Upper lobe of right lung (tissue), 1 donor: ENCODE measurements at regions not wholly inside any gene's neighbourhood (a gene's known extent, or its start where the extent isn't known, plus 50 kb on each side); places are given as distances from the start of the nearest gene placed in this dataset.

ENCODE experiments used
- ATAC-seq: fragments of 200-7000 bp; cut with Tn5 transposase; one replicate; pipeline ENCODE4 v1.9.1; 2020; ENCODE audit warnings: mild to moderate bottlenecking, moderate library complexity
- DNase-seq: peaks from one replicate; pipeline ENCODE4 v3.0.0-alpha.2; 2020
- H3K27ac ChIP-seq: fragments of 200-600 bp; one replicate; pipeline ENCODE4 v1.8.0; 2022
- H3K27me3 ChIP-seq: fragments of 200-600 bp; one replicate; pipeline ENCODE4 v1.8.0; 2022; ENCODE audit warnings: mild to moderate bottlenecking
- H3K36me3 ChIP-seq: fragments of 200-600 bp; one replicate; pipeline ENCODE4 v1.8.0; 2022
- H3K4me1 ChIP-seq: fragments of 200-600 bp; one replicate; pipeline ENCODE4 v1.8.0; 2022
- H3K4me3 ChIP-seq: fragments of 200-600 bp; one replicate; pipeline ENCODE4 v1.8.0; 2022; ENCODE audit warnings: mild to moderate bottlenecking
- H3K9me3 ChIP-seq: fragments of 200-600 bp; one replicate; pipeline ENCODE4 v1.8.0; 2022
- intact Hi-C: fragments of 100-400 bp; cut with DNase I; formaldehyde crosslinking; loops from one replicate; pipeline ENCODE4 v1.11.0; 2022
- TF ChIP-seq, protein P1 (sequence below): fragments of 200-600 bp; IDR thresholded peaks from one replicate; pipeline ENCODE4 v1.8.0; 2022; ENCODE audit warnings: antibody characterized with exemption
- donor health status: DM: no; HTN: yes; CAD: no; lungs with severe emphysema.

DNA sequence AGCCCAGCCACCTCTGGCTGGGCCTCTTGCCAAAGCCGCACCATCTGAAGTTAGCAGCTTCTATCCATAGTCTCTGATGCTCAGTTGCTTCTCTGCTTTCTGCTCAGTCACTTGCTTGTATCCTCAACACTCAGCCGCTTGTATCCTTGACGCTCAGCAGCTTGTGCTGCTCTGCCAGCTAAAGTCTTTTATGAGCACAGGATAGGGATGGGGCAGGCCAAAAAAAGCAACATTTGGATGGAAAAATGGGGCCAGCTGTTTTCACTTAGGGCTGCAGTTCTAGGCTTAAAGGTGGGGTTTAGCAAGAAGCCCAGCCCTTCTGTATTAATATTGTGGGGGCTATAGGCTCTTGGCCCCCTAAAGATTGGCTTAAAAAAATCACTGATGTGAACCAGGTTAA lies 739.4 kb downstream of the CDH8 start:
- intact Hi-C loops = no loop called here
- Histone ChIP-seq H3K36me3 (no peaks in the 10 kb centered on the region), H3K27me3 (no peaks in the 10 kb centered on the region), H3K4me3 (no peak overlapping the region), H3K27ac (no peak overlapping the region), H3K4me1 (no peaks in the 10 kb centered on the region), H3K9me3 (no peaks in the 10 kb centered on the region)
- no peak for ATAC-seq
- TF ChIP-seq, protein P1, sequence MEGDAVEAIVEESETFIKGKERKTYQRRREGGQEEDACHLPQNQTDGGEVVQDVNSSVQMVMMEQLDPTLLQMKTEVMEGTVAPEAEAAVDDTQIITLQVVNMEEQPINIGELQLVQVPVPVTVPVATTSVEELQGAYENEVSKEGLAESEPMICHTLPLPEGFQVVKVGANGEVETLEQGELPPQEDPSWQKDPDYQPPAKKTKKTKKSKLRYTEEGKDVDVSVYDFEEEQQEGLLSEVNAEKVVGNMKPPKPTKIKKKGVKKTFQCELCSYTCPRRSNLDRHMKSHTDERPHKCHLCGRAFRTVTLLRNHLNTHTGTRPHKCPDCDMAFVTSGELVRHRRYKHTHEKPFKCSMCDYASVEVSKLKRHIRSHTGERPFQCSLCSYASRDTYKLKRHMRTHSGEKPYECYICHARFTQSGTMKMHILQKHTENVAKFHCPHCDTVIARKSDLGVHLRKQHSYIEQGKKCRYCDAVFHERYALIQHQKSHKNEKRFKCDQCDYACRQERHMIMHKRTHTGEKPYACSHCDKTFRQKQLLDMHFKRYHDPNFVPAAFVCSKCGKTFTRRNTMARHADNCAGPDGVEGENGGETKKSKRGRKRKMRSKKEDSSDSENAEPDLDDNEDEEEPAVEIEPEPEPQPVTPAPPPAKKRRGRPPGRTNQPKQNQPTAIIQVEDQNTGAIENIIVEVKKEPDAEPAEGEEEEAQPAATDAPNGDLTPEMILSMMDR = no peak
- no peak for DNase-seq

DNA sequence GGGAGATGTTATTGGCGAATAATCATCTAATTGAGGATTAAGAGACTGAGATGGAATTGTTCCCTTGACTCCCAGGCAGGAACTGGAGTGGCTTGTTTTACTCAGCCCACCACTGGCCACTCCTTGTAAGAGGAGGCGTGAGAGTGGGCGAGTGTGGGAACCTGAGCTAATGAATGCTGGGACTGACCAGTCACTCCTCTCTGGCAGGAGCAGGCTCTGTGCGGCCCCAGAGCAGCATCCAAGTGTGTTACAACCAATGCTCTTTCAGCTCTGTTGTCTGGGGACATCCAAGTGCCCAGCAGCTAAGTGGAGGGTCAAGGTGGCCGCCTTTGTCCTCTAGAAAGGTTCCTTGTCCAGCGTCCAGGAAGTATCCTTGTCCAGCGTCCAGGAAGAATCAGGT lies 739.9 kb downstream of the CDH8 start:
- H3K4me3 ChIP-seq = no peak overlapping the region
- no peaks in the 10 kb centered on the region for H3K36me3 ChIP-seq
- no peak overlapping the region for H3K27ac ChIP-seq
- TF ChIP-seq, protein P1 = no peak
- H3K9me3 ChIP-seq = no peaks in the 10 kb centered on the region
- H3K4me1 ChIP-seq = no peaks in the 10 kb centered on the region
- no peak for ATAC-seq
- intact Hi-C loops = no loop called here
- H3K27me3 ChIP-seq = no peaks in the 10 kb centered on the region
- DNase-seq = no peak

DNA sequence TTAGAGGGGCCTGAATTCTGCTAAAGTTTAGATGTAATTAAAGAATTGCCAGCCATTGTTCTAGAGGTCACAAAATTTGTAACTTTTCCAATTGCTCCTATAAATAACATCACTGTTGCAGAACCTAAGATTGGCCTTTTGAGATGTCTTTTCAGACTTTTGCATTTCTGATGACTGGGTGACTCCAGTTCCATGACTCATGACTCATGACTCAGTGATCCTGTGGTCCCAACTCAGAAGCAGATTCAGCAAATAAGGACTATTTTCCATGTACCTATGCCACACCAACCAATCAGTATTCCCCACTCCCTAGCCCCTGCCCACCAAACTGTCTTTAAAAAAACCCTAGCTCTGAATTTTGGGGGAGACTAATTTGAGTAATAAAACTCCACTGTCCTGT lies 740.9 kb downstream of the CDH8 start:
- H3K27me3 ChIP-seq = no peaks in the 10 kb centered on the region
- H3K9me3 ChIP-seq = no peaks in the 10 kb centered on the region
- no peaks in the 10 kb centered on the region for H3K36me3 ChIP-seq
- DNase-seq = no peak
- no peak for ATAC-seq
- intact Hi-C loops = no loop called here
- no peaks in the 10 kb centered on the region for H3K4me1 ChIP-seq
- H3K4me3 ChIP-seq = no peak overlapping the region
- TF ChIP-seq, protein P1 = no peak
- H3K27ac ChIP-seq = no peak overlapping the region

DNA sequence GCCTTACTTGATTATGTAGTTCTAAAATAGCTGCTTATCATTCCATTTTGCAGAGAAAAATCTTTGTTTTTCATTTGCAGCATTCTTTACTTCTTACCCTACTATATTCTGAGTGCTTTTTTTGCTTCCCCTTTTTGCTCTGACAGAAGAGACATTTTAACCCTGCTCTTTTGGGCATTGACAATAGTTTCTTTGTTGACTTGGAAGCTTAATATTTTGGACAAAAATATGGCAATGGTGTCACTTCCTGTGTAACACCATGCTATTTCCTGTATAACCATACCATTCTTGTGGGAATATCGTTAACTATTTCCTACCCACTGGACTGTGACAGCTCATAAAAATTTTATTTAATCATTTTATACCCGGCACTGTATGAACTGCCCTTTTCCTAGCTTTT lies 747.1 kb downstream of the CDH8 start:
- Histone ChIP-seq H3K27me3 (no peaks in the 10 kb centered on the region), H3K36me3 (no peaks in the 10 kb centered on the region), H3K9me3 (no peaks in the 10 kb centered on the region), H3K27ac (no peak overlapping the region), H3K4me1 (no peaks in the 10 kb centered on the region), H3K4me3 (no peak overlapping the region)
- intact Hi-C loops = no loop called here
- TF ChIP-seq, protein P1 = no peak
- DNase-seq (no peak), ATAC-seq (no peak)

DNA sequence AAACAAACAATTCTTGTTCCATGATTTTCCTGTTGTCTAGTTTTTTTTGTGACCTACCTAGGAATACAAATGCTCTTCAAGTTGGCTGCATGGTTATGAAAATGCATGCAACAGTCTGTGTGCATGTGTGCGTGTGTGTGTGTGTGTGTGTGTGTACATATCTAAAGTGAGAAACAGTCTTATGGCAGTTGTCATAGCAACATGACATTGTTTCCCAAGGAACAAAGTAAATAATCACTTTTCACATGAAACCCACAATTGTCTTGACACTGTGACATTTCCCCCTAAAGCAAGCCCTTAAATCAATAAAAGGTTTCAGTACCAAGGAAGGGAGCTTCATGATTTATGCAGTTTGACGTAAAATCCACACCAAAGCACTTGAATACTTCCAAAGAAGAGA lies 758.4 kb downstream of the CDH8 start:
- ATAC-seq (no peak), DNase-seq (no peak)
- no peaks in the 10 kb centered on the region for H3K27me3 ChIP-seq
- TF ChIP-seq, protein P1 = no peak
- H3K4me1 ChIP-seq = no peaks in the 10 kb centered on the region
- no peaks in the 10 kb centered on the region for H3K36me3 ChIP-seq
- no peaks in the 10 kb centered on the region for H3K9me3 ChIP-seq
- H3K4me3 ChIP-seq = no peak overlapping the region
- no peak overlapping the region for H3K27ac ChIP-seq
- intact Hi-C loops = no loop called here

DNA sequence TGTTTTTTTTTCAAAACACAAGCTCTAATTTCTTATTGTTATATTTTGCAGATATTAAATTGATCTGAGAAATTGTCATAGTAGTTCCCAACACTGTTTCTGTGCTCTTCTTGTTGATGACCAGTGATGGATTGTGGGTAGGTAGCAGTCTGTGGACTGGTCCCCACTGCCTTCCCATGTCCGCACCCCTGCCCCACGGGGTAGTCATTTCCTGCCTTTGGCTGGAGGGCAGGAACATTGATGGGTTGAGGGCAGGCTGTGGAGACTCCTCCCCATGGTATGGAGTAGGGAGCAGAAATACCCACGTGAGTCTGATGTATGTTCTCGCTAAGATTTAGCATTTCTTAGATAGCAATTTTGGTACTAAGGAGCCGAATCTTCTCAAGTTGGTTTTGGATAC lies 762.0 kb downstream of the CDH8 start:
- DNase-seq (no peak), ATAC-seq (no peak)
- Histone ChIP-seq H3K27me3 (no peaks in the 10 kb centered on the region), H3K4me3 (no peak overlapping the region), H3K4me1 (no peaks in the 10 kb centered on the region), H3K27ac (no peak overlapping the region), H3K9me3 (no peaks in the 10 kb centered on the region), H3K36me3 (no peaks in the 10 kb centered on the region)
- TF ChIP-seq, protein P1 = no peak
- intact Hi-C loops = no loop called here
